Immature natural killer cell (primary cell): ENCODE measurements at regions not wholly inside any gene's neighbourhood (a gene's known extent, or its start where the extent isn't known, plus 50 kb on each side); places are given as distances from the start of the nearest gene placed in this dataset.
"Not testable (repeated sequence)": the region's sequence is repeated elsewhere in the genome, so short reads cannot be mapped to it uniquely, and the experiment has no call there.

ENCODE experiments used
- DNase-seq, 3 donors: peaks; one replicate each; pipeline ENCODE4 v3.0.0; 2022; ENCODE audit warnings: mixed read lengths in 1 of 3
- H3K27ac Mint-ChIP-seq, 6 donors: one replicate each; pipeline ENCODE4 v1.8.0; 2020; ENCODE audit warnings: mixed read lengths in 6 of 6, mild to moderate bottlenecking in 5 of 6, inconsistent platforms in 4 of 6, moderate library complexity in 3 of 6
- H3K27me3 Mint-ChIP-seq, 3 donors: one replicate each; pipeline ENCODE4 v1.8.0; 2020 to 2021; ENCODE audit warnings: low read depth in 3 of 3, mild to moderate bottlenecking in 3 of 3, mixed read lengths in 3 of 3, moderate library complexity in 3 of 3, inconsistent platforms in 1 of 3
- H3K36me3 Mint-ChIP-seq, 3 donors: one replicate each; pipeline ENCODE4 v1.8.0; 2020; ENCODE audit warnings: mixed read lengths in 3 of 3, inconsistent platforms in 2 of 3, mild to moderate bottlenecking in 2 of 3
- H3K4me1 Mint-ChIP-seq, 2 donors: one replicate each; pipeline ENCODE4 v1.8.0; 2020; ENCODE audit warnings: inconsistent platforms in 2 of 2, mild to moderate bottlenecking in 2 of 2, mixed read lengths in 2 of 2, moderate library complexity in 1 of 2
- H3K4me3 Mint-ChIP-seq, 5 donors: one replicate each; pipeline ENCODE4 v1.8.0; 2020; ENCODE audit warnings: mild to moderate bottlenecking in 5 of 5, mixed read lengths in 5 of 5, inconsistent platforms in 3 of 5, moderate library complexity in 3 of 5
- H3K9me3 Mint-ChIP-seq, 6 donors: one replicate each; pipeline ENCODE4 v1.8.0; 2020; ENCODE audit warnings: mild to moderate bottlenecking in 6 of 6, mixed read lengths in 6 of 6, inconsistent platforms in 4 of 6, moderate library complexity in 3 of 6

DNA sequence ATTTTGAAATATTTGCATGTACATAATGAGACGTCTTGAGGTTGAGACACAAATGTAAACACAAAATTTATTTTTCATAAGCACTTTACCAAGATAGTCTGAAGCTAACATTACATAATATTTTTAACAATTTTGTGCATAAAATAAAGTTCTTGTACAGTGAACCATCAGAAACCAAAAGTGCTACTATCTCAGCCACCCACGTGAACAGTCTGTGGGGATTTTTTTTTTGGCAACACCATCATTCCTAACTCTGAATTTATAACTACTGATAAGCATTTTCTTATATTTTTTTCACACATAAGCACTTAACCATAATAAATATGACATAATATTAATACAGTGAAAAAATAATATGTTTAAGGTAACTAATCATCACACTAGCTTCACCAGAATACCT, 62.9 kb upstream of the RUBCNL start:
- H3K9me3 Mint-ChIP-seq, H3K4me3 Mint-ChIP-seq, H3K4me1 Mint-ChIP-seq, H3K36me3 Mint-ChIP-seq, H3K27ac Mint-ChIP-seq, DNase-seq, H3K27me3 Mint-ChIP-seq: not testable (repeated sequence)

GRCh38 chr13:46448148-46448547, 61.1 kb upstream of the RUBCNL start:
- not testable (repeated sequence) for H3K36me3 Mint-ChIP-seq, H3K27me3 Mint-ChIP-seq, H3K9me3 Mint-ChIP-seq, H3K4me3 Mint-ChIP-seq, H3K4me1 Mint-ChIP-seq, DNase-seq, H3K27ac Mint-ChIP-seq

GRCh38 chr13:46437808-46438404, 50.9 kb upstream of the RUBCNL start:
- H3K9me3 Mint-ChIP-seq, H3K36me3 Mint-ChIP-seq, H3K27me3 Mint-ChIP-seq, H3K4me1 Mint-ChIP-seq, DNase-seq, H3K4me3 Mint-ChIP-seq, H3K27ac Mint-ChIP-seq: not testable (repeated sequence)
